B cell (primary cell): ENCODE measurements at regions not wholly inside any gene's neighbourhood (a gene's known extent, or its start where the extent isn't known, plus 50 kb on each side); places are given as distances from the start of the nearest gene placed in this dataset.

ENCODE experiments used
- ATAC-seq: fragments of 200-7000 bp; cut with Tn5 transposase; one replicate; pipeline ENCODE4 v1.10.0; 2021; ENCODE audit warnings: low read depth, mild to moderate bottlenecking, moderate number of reproducible peaks, moderate library complexity
- CTCF ChIA-PET: fragments of 350-600 bp; sonication (Branson Sonifier 250); formaldehyde crosslinking; loops from one replicate; lab custom pipeline; 2021; ENCODE audit warnings: antibody characterized with exemption, inconsistent platforms; lab: Charles Lee
- POLR2A ChIA-PET: fragments of 350-600 bp; sonication (Branson Sonifier 250); formaldehyde crosslinking; loops from one replicate; lab custom pipeline; 2021; ENCODE audit warnings: antibody characterized with exemption; lab: Charles Lee
- DNase-seq: peaks from one replicate; pipeline ENCODE4 v3.0.0; 2013
- H2AFZ ChIP-seq: 2 replicates; pipeline ENCODE4 v1.6.1; 2012; ENCODE audit warnings: mild to moderate bottlenecking, low read depth, low read length; ENCODE audit not compliant: insufficient read depth, poor library complexity, severe bottlenecking
- H3K27ac ChIP-seq, 2 donors: 1 replicate in 1 of 2; 2 replicates in 1 of 2; pipeline ENCODE4 v1.5.1; 2012 to 2013; ENCODE audit warnings: low read length in 2 of 2, mild to moderate bottlenecking in 2 of 2, moderate library complexity in 1 of 2
- H3K27me3 ChIP-seq, 4 experiments: fragments of 200-600 bp in 1 of 4; sonication (generic) in 1 of 4; replicated peaks in 1 of 4; 1 replicate in 2 of 4; 2 replicates in 2 of 4; pipeline versions ENCODE4 v1.6.1 to v1.7.0; 2013 to 2016; ENCODE audit warnings: low read length in 3 of 4, mild to moderate bottlenecking in 2 of 4, mixed read lengths in 1 of 4, moderate library complexity in 1 of 4; ENCODE audit not compliant: insufficient read depth in 4 of 4, control insufficient read depth in 3 of 4; ENCODE audit errors: control extremely low read depth in 1 of 4
- H3K36me3 ChIP-seq, 2 experiments: replicated peaks in 1 of 2; 1 replicate in 1 of 2; 2 replicates in 1 of 2; pipeline versions ENCODE4 v1.6.1 to v1.7.1; 2013; ENCODE audit warnings: low read length in 1 of 2; ENCODE audit not compliant: insufficient read depth in 2 of 2, control insufficient read depth in 1 of 2; ENCODE audit errors: control extremely low read depth in 1 of 2, extremely low read depth in 1 of 2
- H3K4me1 ChIP-seq, 2 donors: fragments of 200-600 bp in 1 of 2; sonication (generic) in 1 of 2; 1 replicate in 1 of 2; 2 replicates in 1 of 2; pipeline versions ENCODE4 v1.5.1 to v1.6.1; 2013 to 2017; ENCODE audit warnings: low read length in 2 of 2; ENCODE audit not compliant: control insufficient read depth in 2 of 2, insufficient read depth in 2 of 2
- H3K4me2 ChIP-seq: replicated peaks from 2 replicates; pipeline ENCODE3; 2012; ENCODE audit warnings: mild to moderate bottlenecking, low read depth, low read length; ENCODE audit not compliant: poor library complexity, severe bottlenecking
- H3K4me3 ChIP-seq, 5 experiments: fragments of 200-600 bp in 1 of 5; sonication (generic) in 1 of 5; 1 replicate in 3 of 5; 2 replicates in 2 of 5; pipeline versions ENCODE4 v1.5.1 to v1.7.0; 2011 to 2016; ENCODE audit warnings: low read length in 4 of 5, mild to moderate bottlenecking in 4 of 5, low read depth in 2 of 5, control low read depth in 1 of 5, moderate library complexity in 1 of 5; ENCODE audit not compliant: insufficient read depth in 1 of 5; ENCODE audit errors: control extremely low read depth in 1 of 5, extremely low read depth in 1 of 5
- H3K79me2 ChIP-seq: fragments of 200-600 bp; sonication (generic); one replicate; pipeline ENCODE4 v1.6.0; 2016; ENCODE audit warnings: low read length; ENCODE audit not compliant: control insufficient read depth, insufficient read depth
- H3K9ac ChIP-seq: fragments of 200-600 bp; sonication (generic); 2 replicates; pipeline ENCODE4 v1.6.1; 2017; ENCODE audit warnings: mild to moderate bottlenecking, low read length, moderate library complexity
- H3K9me3 ChIP-seq, 3 donors: one replicate each; pipeline versions ENCODE4 v1.6.1 to v1.7.1; 2013; ENCODE audit warnings: low read length in 2 of 3; ENCODE audit not compliant: control insufficient read depth in 2 of 3, insufficient read depth in 1 of 3; ENCODE audit errors: control extremely low read depth in 1 of 3
- H4K20me1 ChIP-seq: 2 replicates; pipeline ENCODE4 v1.6.0; 2012; ENCODE audit warnings: mild to moderate bottlenecking, low read length; ENCODE audit not compliant: insufficient read depth, control insufficient read depth, poor library complexity, severe bottlenecking
- H3K27ac Mint-ChIP-seq: one replicate; pipeline ENCODE4 v1.8.0; 2021; ENCODE audit warnings: mixed read lengths
- H3K27me3 Mint-ChIP-seq: one replicate; pipeline ENCODE4 v1.8.0; 2021; ENCODE audit warnings: mixed read lengths
- H3K4me1 Mint-ChIP-seq: one replicate; pipeline ENCODE4 v1.8.0; 2021; ENCODE audit warnings: mixed read lengths
- H3K4me3 Mint-ChIP-seq: one replicate; pipeline ENCODE4 v1.8.0; 2021; ENCODE audit warnings: mixed read lengths
- H3K9me3 Mint-ChIP-seq: one replicate; pipeline ENCODE4 v1.8.0; 2022; ENCODE audit warnings: mixed read lengths; ENCODE audit not compliant: insufficient read depth
- EZH2 ChIP-seq: IDR thresholded peaks from 2 replicates; pipeline ENCODE4 v1.6.1; 2012; ENCODE audit warnings: borderline replicate concordance, low read depth, mild to moderate bottlenecking, moderate library complexity, low read length; ENCODE audit not compliant: insufficient read depth, poor library complexity, severe bottlenecking
- WGBS: methylation state at CpG from one replicate; pipeline ENCODE4 v1.1.5; 2013; ENCODE audit warnings: missing lambda C conversion rate; ENCODE audit not compliant: insufficient coverage; 5-methylcytosine and 5-hydroxymethylcytosine counted together
- intact Hi-C: fragments of 100-400 bp; cut with micrococcal nuclease; formaldehyde crosslinking; loops from one replicate; pipeline ENCODE4 v1.10.0; 2022
- TF ChIP-seq, protein P1 (sequence below): fragments of 200-600 bp; IDR thresholded peaks from one replicate; pipeline ENCODE4 v1.8.0; 2022; ENCODE audit warnings: antibody characterized with exemption, mild to moderate bottlenecking

DNA sequence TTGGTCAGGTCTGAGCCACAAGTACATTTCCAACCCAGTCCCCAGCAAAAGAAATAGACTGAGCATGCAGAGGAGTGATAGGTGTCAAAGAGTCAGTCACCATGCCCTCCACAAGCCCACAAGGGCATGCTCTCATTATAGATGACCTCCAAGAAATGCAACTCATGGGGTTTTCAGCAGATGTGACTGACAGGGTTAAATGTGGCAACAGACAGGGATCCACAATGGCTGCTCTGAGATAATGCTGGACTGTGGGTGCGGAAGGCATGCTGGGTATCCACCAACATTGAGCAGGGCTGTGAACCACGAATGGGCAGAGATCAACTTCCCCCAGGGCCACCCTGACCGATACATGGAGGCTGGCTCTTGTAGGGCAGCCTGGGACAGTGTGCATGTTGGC lies 115.8 kb downstream of the BCOR start:
- H3K4me1 Mint-ChIP-seq, result no peaks in the 10 kb centered on the region
- ChIA-PET CTCF (no interaction called here), POLR2A (no interaction called here)
- intact Hi-C loops, result no loop called here
- no peaks in the 10 kb centered on the region for H3K27me3 Mint-ChIP-seq
- 100% methylated on average over 3 of the region's 3 CpGs for WGBS
- H3K4me3 Mint-ChIP-seq, result no peak overlapping the region
- no peak overlapping the region for H3K4me3 ChIP-seq
- no peaks in the 10 kb centered on the region for H4K20me1 ChIP-seq
- DNase-seq (no peak), ATAC-seq (no peak)
- no peak overlapping the region for H3K4me2 ChIP-seq
- no peaks in the 10 kb centered on the region for H3K4me1 ChIP-seq
- H3K9me3 ChIP-seq, result no peaks in the 10 kb centered on the region
- H3K9me3 Mint-ChIP-seq, result no peaks in the 10 kb centered on the region
- H3K27me3 ChIP-seq, result no peaks in the 10 kb centered on the region
- H2AFZ ChIP-seq, result no peak overlapping the region
- H3K9ac ChIP-seq, result no peak overlapping the region
- H3K36me3 ChIP-seq, result no peaks in the 10 kb centered on the region
- H3K79me2 ChIP-seq, result no peaks in the 10 kb centered on the region
- H3K27ac Mint-ChIP-seq, result no peak overlapping the region
- H3K27ac ChIP-seq, result no peak overlapping the region
- TF ChIP-seq, protein P1, sequence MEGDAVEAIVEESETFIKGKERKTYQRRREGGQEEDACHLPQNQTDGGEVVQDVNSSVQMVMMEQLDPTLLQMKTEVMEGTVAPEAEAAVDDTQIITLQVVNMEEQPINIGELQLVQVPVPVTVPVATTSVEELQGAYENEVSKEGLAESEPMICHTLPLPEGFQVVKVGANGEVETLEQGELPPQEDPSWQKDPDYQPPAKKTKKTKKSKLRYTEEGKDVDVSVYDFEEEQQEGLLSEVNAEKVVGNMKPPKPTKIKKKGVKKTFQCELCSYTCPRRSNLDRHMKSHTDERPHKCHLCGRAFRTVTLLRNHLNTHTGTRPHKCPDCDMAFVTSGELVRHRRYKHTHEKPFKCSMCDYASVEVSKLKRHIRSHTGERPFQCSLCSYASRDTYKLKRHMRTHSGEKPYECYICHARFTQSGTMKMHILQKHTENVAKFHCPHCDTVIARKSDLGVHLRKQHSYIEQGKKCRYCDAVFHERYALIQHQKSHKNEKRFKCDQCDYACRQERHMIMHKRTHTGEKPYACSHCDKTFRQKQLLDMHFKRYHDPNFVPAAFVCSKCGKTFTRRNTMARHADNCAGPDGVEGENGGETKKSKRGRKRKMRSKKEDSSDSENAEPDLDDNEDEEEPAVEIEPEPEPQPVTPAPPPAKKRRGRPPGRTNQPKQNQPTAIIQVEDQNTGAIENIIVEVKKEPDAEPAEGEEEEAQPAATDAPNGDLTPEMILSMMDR, result no peak
- no peak for TF ChIP-seq EZH2

DNA sequence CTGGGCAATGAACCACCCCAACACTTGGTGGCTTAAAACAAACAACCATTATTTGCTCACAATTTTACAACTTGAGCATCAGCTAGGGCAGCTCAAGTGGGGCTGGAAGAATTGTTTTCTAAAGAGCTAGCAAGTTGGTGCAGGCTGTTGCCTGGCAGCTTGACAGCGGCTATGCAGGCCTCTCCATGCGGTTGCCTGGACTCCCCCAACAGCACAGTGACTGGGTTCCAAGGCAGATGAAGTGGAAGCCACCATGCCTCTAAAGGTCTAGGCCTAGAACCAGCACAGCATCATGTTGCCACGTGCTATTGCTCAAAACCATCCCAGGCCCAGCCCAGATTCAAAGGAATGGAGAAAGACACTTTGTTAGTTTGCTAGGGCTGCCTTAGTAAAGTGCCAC lies 114.8 kb downstream of the BCOR start:
- Histone ChIP-seq H3K4me2 (no peak overlapping the region), H3K9ac (no peak overlapping the region), H3K4me3 (no peak overlapping the region), H4K20me1 (no peaks in the 10 kb centered on the region), H2AFZ (no peak overlapping the region), H3K79me2 (no peaks in the 10 kb centered on the region), H3K4me1 (no peaks in the 10 kb centered on the region), H3K36me3 (no peaks in the 10 kb centered on the region), H3K27me3 (no peaks in the 10 kb centered on the region), H3K9me3 (no peaks in the 10 kb centered on the region), H3K27ac (no peak overlapping the region)
- Mint-ChIP-seq H3K4me1 (no peaks in the 10 kb centered on the region), H3K27me3 (no peaks in the 10 kb centered on the region), H3K27ac (no peak overlapping the region), H3K4me3 (no peak overlapping the region), H3K9me3 (no peaks in the 10 kb centered on the region)
- intact Hi-C loops, result no loop called here
- ChIA-PET POLR2A (no interaction called here), CTCF (no interaction called here)
- DNase-seq (no peak), ATAC-seq (no peak)
- WGBS, result 94% methylated on average over 2 of the region's 3 CpGs
- TF ChIP-seq EZH2, result no peak
- TF ChIP-seq, protein P1, result no peak
